ENCODE measurements at regions not wholly inside any gene's neighbourhood (a gene's known extent, or its start where the extent isn't known, plus 50 kb on each side); places are given as distances from the start of the nearest gene placed in this dataset.
A peak's percentile ranks its signal among the peaks of the same experiment; 100 is the strongest.

DNA sequence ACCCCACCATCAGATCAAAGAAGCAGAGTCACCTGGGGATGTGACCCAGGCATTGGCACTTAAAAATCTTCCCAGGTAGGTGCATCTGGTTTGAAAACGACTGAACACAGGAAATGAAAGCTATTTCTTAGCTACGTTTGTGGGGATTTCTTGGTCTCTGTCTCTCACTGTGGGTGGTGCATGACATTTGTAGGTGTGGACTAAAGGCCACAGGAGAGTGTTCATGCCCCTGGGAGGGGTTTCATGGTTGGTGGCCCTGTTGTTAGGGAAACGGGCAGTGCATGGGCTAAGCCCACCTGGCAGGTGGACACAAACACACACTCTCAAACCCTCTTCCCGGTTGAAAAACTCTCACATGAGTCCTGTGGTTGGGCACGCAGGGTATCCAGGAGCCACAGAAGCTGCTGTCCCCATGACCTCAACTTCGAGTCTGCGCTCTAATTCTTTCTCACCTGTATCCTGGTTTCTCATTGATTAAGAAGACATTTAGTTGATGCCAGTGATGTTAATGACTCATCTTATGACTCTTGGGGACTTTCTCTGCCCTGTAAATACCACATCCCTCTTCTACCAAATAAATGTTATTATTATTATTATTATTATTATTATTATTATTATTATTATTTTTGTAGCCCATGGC is 119.4 kb downstream of the MRPS6 start:
- no peak overlapping the region for H3K27ac ChIP-seq (ENCODE audit: low read depth in 2 of 2, low read length in 1 of 2)
- H3K36me3 ChIP-seq (ENCODE audit: control insufficient read depth in 2 of 2, insufficient read depth in 2 of 2, low read length in 1 of 2) = no peaks in the 10 kb centered on the region
- H3K9me3 ChIP-seq (ENCODE audit: control insufficient read depth in 2 of 2, insufficient read depth in 1 of 2, low read depth in 1 of 2, low read length in 1 of 2) = no peaks in the 10 kb centered on the region
- H3K4me1 ChIP-seq (ENCODE audit: control insufficient read depth in 2 of 2, insufficient read depth in 2 of 2, low read length in 1 of 2) = no peaks in the 10 kb centered on the region
- H3K4me3 ChIP-seq (ENCODE audit: low read depth in 1 of 2, low read length in 2 of 2) = no peak overlapping the region
- 85% methylated on average over 7 of the region's 7 CpGs for WGBS, 2 donors
- H3K27me3 ChIP-seq (ENCODE audit: control insufficient read depth in 1 of 2, insufficient read depth in 2 of 2, low read length in 2 of 2) = no peaks in the 10 kb centered on the region

- H3K4me1 ChIP-seq (ENCODE audit: control insufficient read depth in 2 of 2, insufficient read depth in 2 of 2, low read length in 1 of 2) = no peaks in the 10 kb centered on the region
- H3K36me3 ChIP-seq (ENCODE audit: control insufficient read depth in 2 of 2, insufficient read depth in 2 of 2, low read length in 1 of 2) = no peaks in the 10 kb centered on the region
- no peak overlapping the region for H3K27ac ChIP-seq (ENCODE audit: low read depth in 2 of 2, low read length in 1 of 2)
- no peak overlapping the region for H3K4me3 ChIP-seq (ENCODE audit: low read depth in 1 of 2, low read length in 2 of 2)
- H3K9me3 ChIP-seq (ENCODE audit: control insufficient read depth in 2 of 2, insufficient read depth in 1 of 2, low read depth in 1 of 2, low read length in 1 of 2) = no peaks in the 10 kb centered on the region
- H3K27me3 ChIP-seq (ENCODE audit: control insufficient read depth in 1 of 2, insufficient read depth in 2 of 2, low read length in 2 of 2) = no peaks in the 10 kb centered on the region
- WGBS, 2 donors = 76 to 87% methylated on average over 6 of the region's 6 CpGs
Observed at GRCh38 chr21:34195335-34195734, 122.0 kb downstream of the MRPS6 start.

DNA sequence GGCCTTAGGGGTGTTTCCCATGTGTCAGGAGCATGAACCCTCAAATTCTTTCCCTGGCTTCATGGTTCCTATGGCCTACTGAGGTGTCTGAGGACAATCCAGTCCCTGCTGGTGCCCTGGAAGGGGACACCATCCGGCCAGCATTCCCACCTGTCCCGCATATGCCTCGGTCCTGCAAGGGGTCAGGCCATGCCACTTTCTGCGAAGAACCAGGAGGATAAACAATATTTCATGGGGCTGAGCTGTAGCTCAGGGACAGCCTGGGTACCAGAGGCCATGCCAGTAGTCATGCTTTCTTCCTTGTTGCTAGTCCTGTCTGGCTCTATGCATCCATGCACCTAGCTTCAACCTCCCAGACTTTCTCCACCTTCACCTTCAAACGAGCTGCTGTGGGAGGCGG is 123.6 kb downstream of the MRPS6 start:
- no peaks in the 10 kb centered on the region for H3K27me3 ChIP-seq (ENCODE audit: control insufficient read depth in 1 of 2, insufficient read depth in 2 of 2, low read length in 2 of 2)
- no peaks in the 10 kb centered on the region for H3K4me1 ChIP-seq (ENCODE audit: control insufficient read depth in 2 of 2, insufficient read depth in 2 of 2, low read length in 1 of 2)
- no peak overlapping the region for H3K27ac ChIP-seq (ENCODE audit: low read depth in 2 of 2, low read length in 1 of 2)
- H3K36me3 ChIP-seq (ENCODE audit: control insufficient read depth in 2 of 2, insufficient read depth in 2 of 2, low read length in 1 of 2) = no peaks in the 10 kb centered on the region
- no peaks in the 10 kb centered on the region for H3K9me3 ChIP-seq (ENCODE audit: control insufficient read depth in 2 of 2, insufficient read depth in 1 of 2, low read depth in 1 of 2, low read length in 1 of 2)
- 92 to 94% methylated on average over 6 of the region's 6 CpGs for WGBS, 2 donors
- no peak overlapping the region for H3K4me3 ChIP-seq (ENCODE audit: low read depth in 1 of 2, low read length in 2 of 2)

GRCh38 chr21:34197561-34197960 is 124.2 kb downstream of the MRPS6 start:
- Histone ChIP-seq H3K9me3 (ENCODE audit: control insufficient read depth in 2 of 2, insufficient read depth in 1 of 2, low read depth in 1 of 2, low read length in 1 of 2) (no peaks in the 10 kb centered on the region), H3K27me3 (ENCODE audit: control insufficient read depth in 1 of 2, insufficient read depth in 2 of 2, low read length in 2 of 2) (no peaks in the 10 kb centered on the region), H3K36me3 (ENCODE audit: control insufficient read depth in 2 of 2, insufficient read depth in 2 of 2, low read length in 1 of 2) (no peaks in the 10 kb centered on the region), H3K27ac (ENCODE audit: low read depth in 2 of 2, low read length in 1 of 2) (no peak overlapping the region), H3K4me3 (ENCODE audit: low read depth in 1 of 2, low read length in 2 of 2) (no peak overlapping the region), H3K4me1 (ENCODE audit: control insufficient read depth in 2 of 2, insufficient read depth in 2 of 2, low read length in 1 of 2) (no peaks in the 10 kb centered on the region)
- 95 to 99% methylated on average over 3 of the region's 3 CpGs for WGBS, 2 donors

DNA sequence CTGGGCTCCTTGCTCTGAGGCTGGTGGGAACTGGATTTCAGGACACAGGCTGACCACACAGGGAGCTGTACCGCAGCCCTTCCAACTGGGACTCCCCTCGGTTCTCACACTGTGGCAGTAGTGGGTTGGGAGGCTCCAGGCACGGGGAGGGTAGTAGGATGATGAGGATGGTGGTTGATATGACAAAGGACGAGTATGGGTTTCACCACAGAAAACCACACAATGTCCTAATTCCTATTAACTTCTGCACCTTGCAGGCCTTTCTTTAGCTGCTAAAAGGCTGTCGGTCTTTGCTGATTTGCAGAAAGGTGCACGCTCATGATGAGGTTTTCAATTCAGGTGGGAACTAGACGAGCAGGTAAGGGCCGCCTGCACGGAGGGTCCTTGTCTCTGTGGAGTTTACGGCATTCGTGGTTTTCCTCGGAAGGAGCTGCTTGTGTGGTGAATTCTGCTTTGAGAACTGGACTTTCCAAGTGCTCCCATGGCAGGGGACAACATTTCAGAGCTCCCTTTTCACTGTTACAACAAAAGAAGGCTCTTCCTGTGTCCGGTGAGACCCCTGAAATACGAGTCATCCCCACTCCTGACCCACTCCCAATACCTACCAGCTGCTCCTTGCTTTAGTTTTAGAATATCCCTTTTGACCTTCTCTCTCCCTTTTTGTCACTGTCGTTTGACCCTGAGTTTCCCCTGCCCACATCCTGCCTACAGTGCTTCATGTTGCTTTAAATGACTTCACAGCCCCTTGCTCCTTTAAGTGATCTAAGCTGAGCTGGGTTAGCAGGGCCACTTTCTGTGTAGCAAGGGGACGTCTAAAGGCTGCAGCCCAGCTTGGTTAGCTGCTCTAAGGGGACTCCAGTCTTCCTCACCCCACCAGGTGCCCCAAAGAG is 125.1 kb downstream of the MRPS6 start:
- H3K27me3 ChIP-seq (ENCODE audit: control insufficient read depth in 1 of 2, insufficient read depth in 2 of 2, low read length in 2 of 2) = no peaks in the 10 kb centered on the region
- no peaks in the 10 kb centered on the region for H3K36me3 ChIP-seq (ENCODE audit: control insufficient read depth in 2 of 2, insufficient read depth in 2 of 2, low read length in 1 of 2)
- H3K4me1 ChIP-seq (ENCODE audit: control insufficient read depth in 2 of 2, insufficient read depth in 2 of 2, low read length in 1 of 2) = no peaks in the 10 kb centered on the region
- no peaks in the 10 kb centered on the region for H3K9me3 ChIP-seq (ENCODE audit: control insufficient read depth in 2 of 2, insufficient read depth in 1 of 2, low read depth in 1 of 2, low read length in 1 of 2)
- H3K27ac ChIP-seq (ENCODE audit: low read depth in 2 of 2, low read length in 1 of 2) = no peak overlapping the region
- no peak overlapping the region for H3K4me3 ChIP-seq (ENCODE audit: low read depth in 1 of 2, low read length in 2 of 2)
- WGBS, 2 donors = 77 to 81% methylated on average over 16 of the region's 16 CpGs

- WGBS, 2 donors = 77 to 87% methylated on average over 7 of the region's 7 CpGs
- Histone ChIP-seq H3K4me1 (ENCODE audit: control insufficient read depth in 2 of 2, insufficient read depth in 2 of 2, low read length in 1 of 2) (peaks cover 0 to 2% of the 10 kb centered on the region in 2 donors), H3K9me3 (ENCODE audit: control insufficient read depth in 2 of 2, insufficient read depth in 1 of 2, low read depth in 1 of 2, low read length in 1 of 2) (no peaks in the 10 kb centered on the region), H3K27ac (ENCODE audit: low read depth in 2 of 2, low read length in 1 of 2) (no peak overlapping the region), H3K27me3 (ENCODE audit: control insufficient read depth in 1 of 2, insufficient read depth in 2 of 2, low read length in 2 of 2) (no peaks in the 10 kb centered on the region), H3K36me3 (ENCODE audit: control insufficient read depth in 2 of 2, insufficient read depth in 2 of 2, low read length in 1 of 2) (no peaks in the 10 kb centered on the region), H3K4me3 (ENCODE audit: low read depth in 1 of 2, low read length in 2 of 2) (no peak overlapping the region)
Observed at GRCh38 chr21:34199121-34199910, 125.9 kb downstream of the MRPS6 start.

GRCh38 chr21:34200288-34200905 is 127.0 kb downstream of the MRPS6 start:
- no peak overlapping the region for H3K4me3 ChIP-seq (ENCODE audit: low read depth in 1 of 2, low read length in 2 of 2)

DNA sequence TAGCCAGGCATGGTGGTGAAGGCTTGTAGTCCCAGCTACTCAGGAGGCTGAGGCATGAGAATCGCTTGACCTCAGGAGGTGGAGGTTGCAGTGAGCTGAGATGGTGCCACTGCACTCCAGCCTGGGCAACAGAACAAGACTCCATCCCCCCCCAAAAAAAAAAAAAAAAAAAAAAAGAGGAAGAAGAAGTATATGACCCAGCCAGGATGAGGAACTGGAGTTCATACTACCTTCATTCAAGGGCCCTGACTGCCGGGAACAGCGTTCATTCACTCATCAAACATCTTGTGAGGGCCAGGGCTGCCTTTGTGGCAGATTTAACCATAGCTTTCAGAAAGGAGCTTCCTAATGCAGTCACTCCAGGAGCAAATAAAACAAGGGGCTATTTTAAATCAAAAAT is 127.6 kb downstream of the MRPS6 start:
- Histone ChIP-seq H3K4me1 (ENCODE audit: control insufficient read depth in 2 of 2, insufficient read depth in 2 of 2, low read length in 1 of 2) (peaks cover 0 to 3% of the 10 kb centered on the region in 2 donors), H3K27me3 (ENCODE audit: control insufficient read depth in 1 of 2, insufficient read depth in 2 of 2, low read length in 2 of 2) (no peaks in the 10 kb centered on the region), H3K4me3 (ENCODE audit: low read depth in 1 of 2, low read length in 2 of 2) (no peak overlapping the region), H3K9me3 (ENCODE audit: control insufficient read depth in 2 of 2, insufficient read depth in 1 of 2, low read depth in 1 of 2, low read length in 1 of 2) (no peaks in the 10 kb centered on the region), H3K36me3 (ENCODE audit: control insufficient read depth in 2 of 2, insufficient read depth in 2 of 2, low read length in 1 of 2) (no peaks in the 10 kb centered on the region), H3K27ac (ENCODE audit: low read depth in 2 of 2, low read length in 1 of 2) (no peak overlapping the region)
- WGBS, 2 donors = 82 to 88% methylated on average over 3 of the region's 3 CpGs

More at GRCh38 chr21:34200288-34200905, 127.0 kb downstream of the MRPS6 start:
- Histone ChIP-seq H3K27ac (ENCODE audit: low read depth in 2 of 2, low read length in 1 of 2) (no peak overlapping the region), H3K4me1 (ENCODE audit: control insufficient read depth in 2 of 2, insufficient read depth in 2 of 2, low read length in 1 of 2) (peaks cover 0 to 3% of the 10 kb centered on the region in 2 donors), H3K9me3 (ENCODE audit: control insufficient read depth in 2 of 2, insufficient read depth in 1 of 2, low read depth in 1 of 2, low read length in 1 of 2) (no peaks in the 10 kb centered on the region), H3K27me3 (ENCODE audit: control insufficient read depth in 1 of 2, insufficient read depth in 2 of 2, low read length in 2 of 2) (no peaks in the 10 kb centered on the region), H3K36me3 (ENCODE audit: control insufficient read depth in 2 of 2, insufficient read depth in 2 of 2, low read length in 1 of 2) (no peaks in the 10 kb centered on the region)
- 85 to 90% methylated on average over 7 of the region's 7 CpGs for WGBS, 2 donors

DNA sequence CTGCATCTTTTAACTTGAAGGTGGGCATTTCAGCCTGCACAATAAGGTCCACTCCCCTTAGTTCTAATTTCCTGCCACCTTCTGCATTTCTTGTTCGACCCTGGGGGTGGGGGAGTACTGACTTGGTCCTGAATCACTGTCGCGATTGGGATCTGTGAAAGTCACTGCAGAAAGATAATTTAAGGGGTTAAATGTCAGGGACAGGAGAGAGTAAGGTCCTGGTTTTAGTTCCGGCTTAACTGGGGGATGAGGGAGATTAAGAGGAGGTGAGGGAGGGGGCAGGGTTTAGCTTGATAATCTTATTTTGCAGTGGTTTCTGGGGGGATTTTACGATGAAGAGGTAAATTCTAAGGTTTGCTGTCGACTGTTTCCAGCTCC is 128.1 kb downstream of the MRPS6 start:
- H3K27me3 ChIP-seq (ENCODE audit: control insufficient read depth in 1 of 2, insufficient read depth in 2 of 2, low read length in 2 of 2) = no peaks in the 10 kb centered on the region
- peak overlapping the region in 1 of 2 donors; percentile 3 for H3K27ac ChIP-seq (ENCODE audit: low read depth in 2 of 2, low read length in 1 of 2)
- WGBS, 2 donors = 7 to 11% methylated on average over 6 of the region's 6 CpGs
- peak overlapping the region; percentile 26 to 46 for H3K4me3 ChIP-seq (ENCODE audit: low read depth in 1 of 2, low read length in 2 of 2)
- H3K4me1 ChIP-seq (ENCODE audit: control insufficient read depth in 2 of 2, insufficient read depth in 2 of 2, low read length in 1 of 2) = peaks cover 0 to 3% of the 10 kb centered on the region in 2 donors
- H3K9me3 ChIP-seq (ENCODE audit: control insufficient read depth in 2 of 2, insufficient read depth in 1 of 2, low read depth in 1 of 2, low read length in 1 of 2) = no peaks in the 10 kb centered on the region
- no peaks in the 10 kb centered on the region for H3K36me3 ChIP-seq (ENCODE audit: control insufficient read depth in 2 of 2, insufficient read depth in 2 of 2, low read length in 1 of 2)
